Cardiac muscle cell (in vitro differentiated cells and primary cell): ENCODE measurements at regions not wholly inside any gene's neighbourhood (a gene's known extent, or its start where the extent isn't known, plus 50 kb on each side); places are given as distances from the start of the nearest gene placed in this dataset.

Experiments
- DNase-seq, 2 donors: peaks; one replicate each; pipeline versions ENCODE4 v3.0.0 to v3.0.0-alpha.2; 2010 to 2017; ENCODE audit warnings: low read depth in 1 of 2, low spot score in 1 of 2
- H3K27ac ChIP-seq: fragments of 200-600 bp; sonication (generic); 2 replicates; pipeline ENCODE4 v1.5.1; 2016
- H3K27me3 ChIP-seq: fragments of 200-600 bp; sonication (generic); 2 replicates; pipeline ENCODE4 v1.6.0; 2016; ENCODE audit warnings: control low read depth
- H3K36me3 ChIP-seq: fragments of 200-600 bp; sonication (generic); 2 replicates; pipeline ENCODE4 v1.5.1; 2016; ENCODE audit warnings: control low read depth
- H3K4me1 ChIP-seq: fragments of 200-600 bp; sonication (generic); 2 replicates; pipeline ENCODE4 v1.8.1; 2017; ENCODE audit warnings: low read depth, mild to moderate bottlenecking, mixed run types
- H3K4me3 ChIP-seq: fragments of 200-600 bp; sonication (generic); 2 replicates; pipeline ENCODE4 v1.5.1; 2016; ENCODE audit warnings: mild to moderate bottlenecking
- H3K9me3 ChIP-seq: fragments of 200-600 bp; sonication (generic); 2 replicates; pipeline ENCODE4 v1.5.1; 2017; ENCODE audit warnings: low read depth, mild to moderate bottlenecking, control low read depth
- TF ChIP-seq, protein P1 (sequence below): IDR thresholded peaks from 2 replicates; pipeline ENCODE4 v1.5.1; 2012; ENCODE audit warnings: low read depth, mild to moderate bottlenecking, low read length

DNA sequence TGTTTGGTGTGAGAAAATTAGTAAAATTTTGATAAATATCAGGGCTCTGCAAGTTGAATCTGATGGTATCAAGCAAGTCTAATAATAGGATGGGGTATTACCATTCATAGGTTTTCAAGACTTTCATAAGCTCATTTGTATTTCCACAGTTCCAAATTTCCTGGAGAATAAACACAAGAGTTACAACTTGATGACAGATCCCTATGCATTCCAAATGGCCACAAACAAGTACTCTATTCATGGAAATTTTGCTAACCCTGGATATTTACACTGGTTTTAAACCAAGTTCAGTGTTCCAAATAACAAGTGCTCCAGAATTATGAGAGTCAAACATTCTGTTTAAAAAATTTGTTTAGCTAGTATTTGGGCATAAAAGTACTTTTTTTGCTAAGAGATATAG lies 75.0 kb upstream of the CNTN6 start:
- Histone ChIP-seq H3K9me3 (no peaks in the 10 kb centered on the region), H3K27ac (no peak overlapping the region), H3K4me1 (no peaks in the 10 kb centered on the region), H3K4me3 (no peak overlapping the region), H3K36me3 (no peaks in the 10 kb centered on the region), H3K27me3 (no peaks in the 10 kb centered on the region)
- DNase-seq, result no peak
- TF ChIP-seq, protein P1, sequence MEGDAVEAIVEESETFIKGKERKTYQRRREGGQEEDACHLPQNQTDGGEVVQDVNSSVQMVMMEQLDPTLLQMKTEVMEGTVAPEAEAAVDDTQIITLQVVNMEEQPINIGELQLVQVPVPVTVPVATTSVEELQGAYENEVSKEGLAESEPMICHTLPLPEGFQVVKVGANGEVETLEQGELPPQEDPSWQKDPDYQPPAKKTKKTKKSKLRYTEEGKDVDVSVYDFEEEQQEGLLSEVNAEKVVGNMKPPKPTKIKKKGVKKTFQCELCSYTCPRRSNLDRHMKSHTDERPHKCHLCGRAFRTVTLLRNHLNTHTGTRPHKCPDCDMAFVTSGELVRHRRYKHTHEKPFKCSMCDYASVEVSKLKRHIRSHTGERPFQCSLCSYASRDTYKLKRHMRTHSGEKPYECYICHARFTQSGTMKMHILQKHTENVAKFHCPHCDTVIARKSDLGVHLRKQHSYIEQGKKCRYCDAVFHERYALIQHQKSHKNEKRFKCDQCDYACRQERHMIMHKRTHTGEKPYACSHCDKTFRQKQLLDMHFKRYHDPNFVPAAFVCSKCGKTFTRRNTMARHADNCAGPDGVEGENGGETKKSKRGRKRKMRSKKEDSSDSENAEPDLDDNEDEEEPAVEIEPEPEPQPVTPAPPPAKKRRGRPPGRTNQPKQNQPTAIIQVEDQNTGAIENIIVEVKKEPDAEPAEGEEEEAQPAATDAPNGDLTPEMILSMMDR, result no peak

DNA sequence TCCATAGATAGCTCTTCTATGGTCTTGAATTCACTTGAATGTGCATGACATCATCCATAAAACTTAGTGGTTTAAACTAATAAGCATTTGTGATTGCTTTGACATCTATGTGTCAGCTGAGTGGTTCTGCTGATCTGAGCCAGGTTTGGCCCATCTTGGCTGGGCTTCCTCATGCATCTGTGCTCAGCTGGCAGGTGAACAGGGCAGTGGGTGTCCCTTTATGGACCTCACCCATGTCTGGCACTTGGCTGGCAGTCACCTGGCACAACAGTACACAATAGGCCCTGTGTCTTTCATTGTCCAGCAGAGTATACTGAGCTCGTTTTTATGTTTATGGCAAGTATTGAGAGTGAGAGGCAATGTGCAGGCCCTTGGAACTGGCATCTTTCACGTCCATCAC lies 73.7 kb upstream of the CNTN6 start:
- Histone ChIP-seq H3K27ac (no peak overlapping the region), H3K4me1 (no peaks in the 10 kb centered on the region), H3K36me3 (no peaks in the 10 kb centered on the region), H3K4me3 (no peak overlapping the region), H3K27me3 (no peaks in the 10 kb centered on the region), H3K9me3 (no peaks in the 10 kb centered on the region)
- DNase-seq, result no peak
- TF ChIP-seq, protein P1, result no peak

DNA sequence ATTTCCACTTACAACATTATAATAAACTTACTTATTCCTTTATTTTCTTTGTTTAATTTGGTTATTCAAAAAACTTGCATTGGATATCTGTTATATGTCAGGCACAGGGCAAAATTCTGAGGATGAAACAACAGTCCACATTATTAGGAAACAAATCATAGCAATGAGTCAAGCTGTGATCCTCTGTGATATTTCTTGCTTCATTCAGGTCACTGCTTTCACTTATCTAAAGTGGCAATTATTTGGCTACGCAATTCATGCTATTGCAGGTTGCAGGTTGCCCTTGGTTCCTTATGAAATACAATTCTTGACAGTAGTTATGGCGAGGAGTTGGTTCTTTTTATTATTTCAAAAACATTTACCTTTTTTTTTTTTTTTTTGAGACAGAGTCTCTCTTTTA lies 66.4 kb upstream of the CNTN6 start:
- H3K4me3 ChIP-seq, result no peak overlapping the region
- no peaks in the 10 kb centered on the region for H3K4me1 ChIP-seq
- H3K27me3 ChIP-seq, result no peaks in the 10 kb centered on the region
- TF ChIP-seq, protein P1, result no peak
- no peaks in the 10 kb centered on the region for H3K9me3 ChIP-seq
- no peak overlapping the region for H3K27ac ChIP-seq
- DNase-seq, result no peak
- no peaks in the 10 kb centered on the region for H3K36me3 ChIP-seq

DNA sequence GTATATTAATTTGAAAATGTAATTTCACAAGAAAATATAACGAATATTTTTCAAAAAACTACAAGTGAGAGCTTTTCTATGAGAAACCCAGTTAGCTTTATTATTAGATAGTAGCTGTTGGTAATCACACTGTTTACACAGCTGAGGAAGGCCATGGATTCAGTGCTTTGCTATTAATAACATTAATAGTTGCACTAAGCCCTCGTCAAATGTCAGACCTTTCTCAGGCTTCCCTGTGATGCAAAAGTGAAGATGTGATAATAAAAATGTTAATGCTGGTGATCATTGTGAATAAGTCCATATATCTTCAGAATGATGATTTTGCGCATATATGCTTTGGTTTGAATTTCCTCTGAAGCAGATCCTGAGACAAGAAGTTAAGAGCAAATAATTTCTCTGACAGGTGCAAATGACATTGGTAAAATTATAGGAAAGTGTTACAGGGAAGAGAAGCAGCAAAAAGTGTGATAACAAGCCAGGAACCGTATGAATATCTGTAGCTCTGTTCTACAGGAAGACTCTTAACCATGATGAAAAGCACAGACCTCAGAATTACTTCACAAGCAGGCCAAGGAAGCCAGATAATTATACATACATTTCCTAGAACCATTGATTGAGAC lies 56.5 kb upstream of the CNTN6 start:
- no peaks in the 10 kb centered on the region for H3K27me3 ChIP-seq
- H3K4me1 ChIP-seq, result no peaks in the 10 kb centered on the region
- no peaks in the 10 kb centered on the region for H3K36me3 ChIP-seq
- no peak overlapping the region for H3K4me3 ChIP-seq
- H3K27ac ChIP-seq, result no peak overlapping the region
- no peaks in the 10 kb centered on the region for H3K9me3 ChIP-seq
- DNase-seq, result no peak
- TF ChIP-seq, protein P1, result no peak

DNA sequence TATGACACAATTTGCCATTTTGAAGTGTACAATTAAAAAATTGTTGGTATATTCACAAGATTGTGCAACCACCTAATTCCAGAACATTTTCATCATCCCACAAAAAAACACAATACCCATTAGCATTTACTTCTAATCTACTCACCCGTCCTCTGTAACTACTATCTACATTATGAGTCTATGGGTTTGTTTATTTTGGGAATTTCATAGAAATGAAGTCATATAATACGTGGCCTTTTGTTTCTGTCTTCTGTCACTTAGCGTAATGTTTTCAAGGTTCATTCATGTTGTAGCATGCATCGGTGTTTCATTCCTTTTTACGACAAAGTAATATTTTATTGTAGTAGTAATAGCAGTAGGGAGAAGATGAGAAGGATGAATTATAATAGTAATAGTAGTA lies 55.2 kb upstream of the CNTN6 start:
- Histone ChIP-seq H3K27ac (no peak overlapping the region), H3K27me3 (no peaks in the 10 kb centered on the region), H3K4me1 (no peaks in the 10 kb centered on the region), H3K9me3 (no peaks in the 10 kb centered on the region), H3K4me3 (no peak overlapping the region), H3K36me3 (no peaks in the 10 kb centered on the region)
- TF ChIP-seq, protein P1, result no peak
- no peak for DNase-seq
